ENCODE measurements at regions not wholly inside any gene's neighbourhood (a gene's known extent, or its start where the extent isn't known, plus 50 kb on each side); places are given as distances from the start of the nearest gene placed in this dataset.

GRCh38 chr9:30771760-30772159 lies 1612.7 kb upstream of the ACO1 start:
- no peak for TF ChIP-seq EP300 (IDR thresholded peaks at IDR 0.05)
- TF ChIP-seq CTCF (IDR thresholded peaks at IDR 0.05), result no peak
- no peak for TF ChIP-seq POLR2A (IDR thresholded peaks at IDR 0.05; ENCODE audit: low read depth)

All from esophagus muscularis mucosa (tissue), 4 donors.